Astrocyte (in vitro differentiated cells and primary cell): ENCODE measurements at regions not wholly inside any gene's neighbourhood (a gene's known extent, or its start where the extent isn't known, plus 50 kb on each side); places are given as distances from the start of the nearest gene placed in this dataset.
"Not testable (repeated sequence)": the region's sequence is repeated elsewhere in the genome, so short reads cannot be mapped to it uniquely, and the experiment has no call there.

ENCODE experiments used
- CTCF ChIP-seq: IDR thresholded peaks from 2 replicates; pipeline ENCODE4 v1.5.1; 2011; ENCODE audit warnings: low read depth, mild to moderate bottlenecking, inconsistent platforms, low read length, moderate library complexity; ENCODE audit not compliant: insufficient read depth
- EZH2 ChIP-seq: IDR thresholded peaks from 2 replicates; pipeline ENCODE4 v1.6.1; 2012; ENCODE audit warnings: mild to moderate bottlenecking, low read length, inconsistent platforms; ENCODE audit not compliant: insufficient read depth

- not testable (repeated sequence) for TF ChIP-seq EZH2, CTCF
These were observed 341.0 kb downstream of the ADGRD1 start for GRCh38 chr12:131294716-131295115.
